OCI-LY1 (cell line): ENCODE measurements at regions not wholly inside any gene's neighbourhood (a gene's known extent, or its start where the extent isn't known, plus 50 kb on each side); places are given as distances from the start of the nearest gene placed in this dataset.

Experiments used
- H2AFZ ChIP-seq: fragments of 200-600 bp; sonication (generic), shearing (Covaris generic); 2 replicates; pipeline ENCODE4 v1.6.0; 2014; ENCODE audit warnings: antibody characterized with exemption, mild to moderate bottlenecking, low read length
- H3F3A ChIP-seq: fragments of 200-600 bp; sonication (generic), shearing (Covaris generic); 2 replicates; pipeline ENCODE4 v1.6.0; 2014; ENCODE audit warnings: mild to moderate bottlenecking, antibody characterized with exemption, low read length, moderate library complexity; ENCODE audit not compliant: insufficient read depth
- H3K27ac ChIP-seq: fragments of 200-600 bp; sonication (generic); 2 replicates; pipeline ENCODE4 v1.5.1; 2014; ENCODE audit warnings: low read length, mixed run types, mild to moderate bottlenecking, low read depth; ENCODE audit not compliant: poor library complexity, severe bottlenecking
- H3K27me3 ChIP-seq: fragments of 200-600 bp; sonication (generic); 2 replicates; pipeline ENCODE4 v1.6.0; 2014; ENCODE audit warnings: antibody characterized with exemption, mild to moderate bottlenecking, low read length, moderate library complexity; ENCODE audit not compliant: insufficient read depth
- H3K36me3 ChIP-seq: fragments of 200-600 bp; sonication (generic); 2 replicates; pipeline ENCODE4 v1.6.1; 2014; ENCODE audit warnings: mild to moderate bottlenecking, antibody characterized with exemption, low read length, moderate library complexity, mixed read lengths; ENCODE audit not compliant: insufficient read depth
- H3K4me1 ChIP-seq: fragments of 200-600 bp; sonication (generic); 2 replicates; pipeline ENCODE4 v1.5.1; 2014; ENCODE audit warnings: mild to moderate bottlenecking, low read length, moderate library complexity; ENCODE audit not compliant: insufficient read depth, severe bottlenecking
- H3K4me2 ChIP-seq: fragments of 200-600 bp; sonication (generic), shearing (Covaris generic); 2 replicates; pipeline ENCODE4 v1.6.1; 2014; ENCODE audit warnings: low read length
- H3K4me3 ChIP-seq: fragments of 200-600 bp; sonication (generic); 2 replicates; pipeline ENCODE4 v1.5.1; 2014; ENCODE audit warnings: low read length, low read depth, mild to moderate bottlenecking, mixed read lengths; ENCODE audit not compliant: poor library complexity, severe bottlenecking
- H3K79me2 ChIP-seq: fragments of 200-600 bp; shearing (Covaris generic); 2 replicates; pipeline ENCODE4 v1.6.1; 2016; ENCODE audit warnings: mixed run types, low read length, mixed read lengths; ENCODE audit not compliant: insufficient read depth
- H3K9ac ChIP-seq: fragments of 200-600 bp; sonication (generic), shearing (Covaris generic); 2 replicates; pipeline ENCODE4 v1.6.1; 2014; ENCODE audit warnings: mild to moderate bottlenecking, low read length, mixed read lengths
- H3K9me2 ChIP-seq: fragments of 200-600 bp; sonication (generic), shearing (Covaris generic); 2 replicates; pipeline ENCODE4 v1.6.1; 2014; ENCODE audit warnings: low read depth, mild to moderate bottlenecking, low read length, mixed read lengths
- H3K9me3 ChIP-seq: fragments of 200-600 bp; shearing (Covaris generic); 2 replicates; pipeline ENCODE4 v1.6.1; 2014; ENCODE audit warnings: low read length, mixed read lengths
- H4K20me1 ChIP-seq: fragments of 200-600 bp; sonication (generic), shearing (Covaris generic); 2 replicates; pipeline ENCODE4 v1.6.0; 2016; ENCODE audit warnings: mild to moderate bottlenecking, low read length; ENCODE audit not compliant: insufficient read depth
- CTCF ChIP-seq: fragments of 200-600 bp; sonication (generic), shearing (Covaris generic); IDR thresholded peaks from 2 replicates; pipeline ENCODE4 v1.5.1; 2017; ENCODE audit warnings: mild to moderate bottlenecking, antibody characterized with exemption, low read length, moderate library complexity, mixed read lengths
- EZH2 ChIP-seq: fragments of 200-600 bp; sonication (generic), shearing (Covaris generic); IDR thresholded peaks from 2 replicates; pipeline ENCODE4 v1.8.0; 2017; ENCODE audit warnings: borderline replicate concordance, mixed run types, mild to moderate bottlenecking, antibody characterized with exemption, low read length, moderate library complexity, mixed read lengths

DNA sequence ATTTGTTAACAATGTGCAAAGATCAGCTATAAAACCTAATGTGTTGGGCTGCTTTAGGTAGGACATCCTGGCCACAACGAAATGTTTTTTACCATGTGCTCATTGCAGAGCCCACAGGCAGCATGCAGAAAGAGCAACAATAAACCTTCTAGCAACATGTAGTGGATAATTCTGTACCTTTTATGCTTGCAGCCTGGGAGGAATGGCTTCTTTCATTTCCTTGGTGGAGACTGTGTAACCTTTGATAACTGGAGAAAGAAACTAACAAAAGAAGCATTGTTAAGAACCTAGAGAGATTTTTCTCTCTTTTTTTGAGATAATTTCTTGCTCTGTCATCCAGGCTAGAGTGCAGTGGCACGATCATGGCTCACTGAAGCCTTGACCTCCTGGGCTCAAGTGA lies 225.5 kb upstream of the PRICKLE1 start:
- Histone ChIP-seq H3K79me2 (no peaks in the 10 kb centered on the region), H3K36me3 (no peaks in the 10 kb centered on the region), H2AFZ (no peak overlapping the region), H3K9me3 (no peaks in the 10 kb centered on the region), H4K20me1 (no peaks in the 10 kb centered on the region), H3K9ac (no peak overlapping the region), H3K9me2 (no peaks in the 10 kb centered on the region), H3K27ac (no peak overlapping the region), H3K4me1 (no peaks in the 10 kb centered on the region), H3F3A (no peaks in the 10 kb centered on the region), H3K27me3 (no peaks in the 10 kb centered on the region), H3K4me2 (no peak overlapping the region), H3K4me3 (no peak overlapping the region)
- TF ChIP-seq CTCF, result no peak
- no peak for TF ChIP-seq EZH2

GRCh38 chr12:42812871-42813270 lies 223.3 kb upstream of the PRICKLE1 start:
- Histone ChIP-seq H2AFZ (no peak overlapping the region), H3K79me2 (no peaks in the 10 kb centered on the region), H3K4me3 (no peak overlapping the region), H3K36me3 (no peaks in the 10 kb centered on the region), H3K9me3 (no peaks in the 10 kb centered on the region), H3K4me2 (no peak overlapping the region), H3K9ac (no peak overlapping the region), H4K20me1 (no peaks in the 10 kb centered on the region), H3K9me2 (no peaks in the 10 kb centered on the region), H3K27ac (no peak overlapping the region), H3K4me1 (no peaks in the 10 kb centered on the region), H3F3A (no peaks in the 10 kb centered on the region), H3K27me3 (no peaks in the 10 kb centered on the region)
- TF ChIP-seq EZH2 (no peak), CTCF (no peak)

GRCh38 chr12:42812086-42812485 lies 222.5 kb upstream of the PRICKLE1 start:
- H3K4me3 ChIP-seq, result no peak overlapping the region
- no peaks in the 10 kb centered on the region for H3K79me2 ChIP-seq
- no peak overlapping the region for H3K4me2 ChIP-seq
- H3K27me3 ChIP-seq, result no peaks in the 10 kb centered on the region
- no peaks in the 10 kb centered on the region for H3F3A ChIP-seq
- H3K9me3 ChIP-seq, result no peaks in the 10 kb centered on the region
- H3K27ac ChIP-seq, result no peak overlapping the region
- no peak overlapping the region for H2AFZ ChIP-seq
- H3K36me3 ChIP-seq, result no peaks in the 10 kb centered on the region
- no peaks in the 10 kb centered on the region for H4K20me1 ChIP-seq
- no peak overlapping the region for H3K9ac ChIP-seq
- H3K4me1 ChIP-seq, result no peaks in the 10 kb centered on the region
- no peak for TF ChIP-seq CTCF
- TF ChIP-seq EZH2, result no peak
- H3K9me2 ChIP-seq, result no peaks in the 10 kb centered on the region
